GM23248 (cell line): ENCODE measurements at regions not wholly inside any gene's neighbourhood (a gene's known extent, or its start where the extent isn't known, plus 50 kb on each side); places are given as distances from the start of the nearest gene placed in this dataset.

Experiments used
- EZH2 ChIP-seq: fragments of 200-600 bp; sonication (generic); IDR thresholded peaks from 2 replicates; pipeline ENCODE4 v1.6.1; 2018; ENCODE audit warnings: antibody characterized with exemption, mild to moderate bottlenecking; ENCODE audit not compliant: insufficient read depth, poor library complexity, severe bottlenecking
- EZH2phosphoT487 ChIP-seq: fragments of 200-600 bp; sonication (generic); IDR thresholded peaks from 2 replicates; pipeline ENCODE4 v1.6.1; 2018; ENCODE audit warnings: antibody characterized with exemption, moderate library complexity, mild to moderate bottlenecking, low read depth; ENCODE audit not compliant: insufficient read depth

DNA sequence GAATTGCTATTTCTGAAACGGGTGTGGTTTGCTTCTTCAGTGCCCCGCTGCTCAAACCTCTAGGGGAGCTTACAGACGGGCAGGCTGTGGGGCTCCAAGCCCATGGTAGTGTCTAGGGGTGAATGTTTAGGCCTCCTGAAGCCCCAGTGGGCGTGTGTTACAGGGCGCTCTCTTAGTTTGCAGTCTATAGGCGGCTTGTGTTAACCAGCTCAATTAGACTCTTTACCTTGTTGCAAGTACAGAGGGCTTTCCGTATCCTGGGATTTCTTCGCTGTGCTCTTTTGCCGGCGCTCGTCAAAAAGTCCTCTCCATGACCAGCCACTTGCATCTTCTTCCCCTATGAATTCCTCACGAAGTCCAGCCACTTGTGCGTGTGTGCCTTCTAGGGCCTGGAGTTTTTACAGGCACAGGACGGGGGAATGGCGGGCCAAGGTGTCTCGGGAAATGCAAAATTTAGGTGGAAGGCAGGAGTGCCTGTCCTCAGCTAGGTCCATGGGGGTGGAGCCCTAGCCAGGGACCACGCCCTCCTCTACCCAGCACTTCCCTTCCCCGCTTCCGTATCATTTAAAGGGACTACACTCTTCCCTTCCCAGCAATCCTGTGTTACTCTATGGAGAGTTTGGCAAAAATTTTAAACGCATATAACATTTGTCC is 94.5 kb downstream of the HTR1B start:
- TF ChIP-seq EZH2 (no peak), EZH2phosphoT487 (no peak)
